IMR-90 (cell line): ENCODE measurements at regions not wholly inside any gene's neighbourhood (a gene's known extent, or its start where the extent isn't known, plus 50 kb on each side); places are given as distances from the start of the nearest gene placed in this dataset.

Experiments
- ATAC-seq: fragments of 200-7000 bp; cut with Tn5 transposase; 2 replicates; pipeline ENCODE4 v1.9.1; 2020; ENCODE audit warnings: low read depth, mild to moderate bottlenecking, moderate library complexity
- BruUV-seq: library from RNA; stranded (reverse); fragments of 400-500 nt; replicated peaks from 2 replicates; lab custom pipeline; 2021; lab: Mats Ljungman, UMichigan
- CTCF ChIA-PET: fragments of 300-600 bp; formaldehyde crosslinking; extraction: SDS; loops from one replicate; lab custom pipeline; 2021; ENCODE audit warnings: antibody characterized with exemption; lab: Yijun Ruan, JAX
- POLR2A ChIA-PET: fragments of 300-600 bp; sonication (Branson Sonifier 250); formaldehyde crosslinking; loops from one replicate; lab custom pipeline; 2022; ENCODE audit warnings: antibody characterized with exemption; ENCODE audit not compliant: unreplicated experiment; lab: Charles Lee
- DNase-seq: peaks from one replicate; pipeline ENCODE4 v3.0.0; 2013
- H2AFZ ChIP-seq: replicated peaks from 2 replicates; pipeline ENCODE3; 2013; ENCODE audit warnings: low read length, mild to moderate bottlenecking; ENCODE audit not compliant: poor library complexity
- H2AK5ac ChIP-seq: 2 replicates; pipeline ENCODE4 v1.6.1; 2013; ENCODE audit warnings: low read depth, low read length, inconsistent platforms
- H2AK9ac ChIP-seq: replicated peaks from 2 replicates; pipeline ENCODE3; 2013; ENCODE audit warnings: mild to moderate bottlenecking, low read depth, low read length, moderate library complexity; ENCODE audit not compliant: poor library complexity
- H2BK120ac ChIP-seq: 2 replicates; pipeline ENCODE4 v1.6.1; 2013; ENCODE audit warnings: low read depth, low read length, inconsistent platforms
- H2BK15ac ChIP-seq: 3 replicates; pipeline ENCODE4 v1.6.1; 2013; ENCODE audit warnings: low read depth, low read length, inconsistent platforms
- H2BK20ac ChIP-seq: 2 replicates; pipeline ENCODE4 v1.6.1; 2013; ENCODE audit warnings: low read depth, mild to moderate bottlenecking, inconsistent platforms, low read length, moderate library complexity
- H2BK5ac ChIP-seq: 2 replicates; pipeline ENCODE4 v1.6.1; 2013; ENCODE audit warnings: mild to moderate bottlenecking, low read depth, low read length, inconsistent platforms; ENCODE audit not compliant: poor library complexity, severe bottlenecking
- H3K14ac ChIP-seq: replicated peaks from 2 replicates; pipeline ENCODE4 v1.6.1; 2013; ENCODE audit warnings: low read depth, low read length, inconsistent platforms
- H3K18ac ChIP-seq: 2 replicates; pipeline ENCODE4 v1.6.1; 2013; ENCODE audit warnings: low read depth, low read length, control low read depth
- H3K23ac ChIP-seq: 2 replicates; pipeline ENCODE4 v1.6.1; 2013; ENCODE audit warnings: low read depth, low read length, inconsistent platforms
- H3K27ac ChIP-seq: 2 replicates; pipeline ENCODE4 v1.5.1; 2013; ENCODE audit warnings: mild to moderate bottlenecking, control low read depth, low read length; ENCODE audit not compliant: insufficient read depth
- H3K27me3 ChIP-seq: 2 replicates; pipeline ENCODE4 v1.6.1; 2013; ENCODE audit warnings: low read length; ENCODE audit not compliant: control insufficient read depth, insufficient read depth
- H3K36me3 ChIP-seq: 2 replicates; pipeline ENCODE4 v1.6.1; 2013; ENCODE audit warnings: low read length, mixed read lengths; ENCODE audit not compliant: control insufficient read depth, insufficient read depth
- H3K4ac ChIP-seq: 2 replicates; pipeline ENCODE4 v1.6.1; 2013; ENCODE audit warnings: low read depth, low read length, inconsistent platforms
- H3K4me1 ChIP-seq: 2 replicates; pipeline ENCODE4 v1.6.1; 2013; ENCODE audit warnings: low read length, mixed read lengths; ENCODE audit not compliant: control insufficient read depth, insufficient read depth
- H3K4me2 ChIP-seq: 2 replicates; pipeline ENCODE4 v1.6.1; 2013; ENCODE audit warnings: low read depth, mild to moderate bottlenecking, control low read depth, low read length, moderate library complexity
- H3K4me3 ChIP-seq: 2 replicates; pipeline ENCODE4 v1.5.1; 2013; ENCODE audit warnings: low read depth, mild to moderate bottlenecking, control low read depth, low read length, moderate library complexity; ENCODE audit not compliant: insufficient read depth
- H3K56ac ChIP-seq: 2 replicates; pipeline ENCODE4 v1.6.1; 2013; ENCODE audit warnings: low read length, inconsistent platforms; ENCODE audit not compliant: insufficient read depth; ENCODE audit errors: extremely low read depth
- H3K79me1 ChIP-seq, 2 experiments: 2 replicates each; pipeline ENCODE4 v1.6.1; 2013; ENCODE audit warnings: low read length in 2 of 2, inconsistent platforms in 1 of 2, low read depth in 1 of 2
- H3K9ac ChIP-seq: 2 replicates; pipeline ENCODE4 v1.6.1; 2013; ENCODE audit warnings: low read depth, low read length, control low read depth
- H3K9me1 ChIP-seq: 2 replicates; pipeline ENCODE4 v1.6.1; 2013; ENCODE audit warnings: low read length, inconsistent platforms; ENCODE audit not compliant: insufficient read depth
- H3K9me3 ChIP-seq: 2 replicates; pipeline ENCODE4 v1.6.1; 2013; ENCODE audit warnings: low read length; ENCODE audit not compliant: control insufficient read depth, insufficient read depth
- H4K20me1 ChIP-seq: 2 replicates; pipeline ENCODE4 v1.6.1; 2013; ENCODE audit warnings: low read length, inconsistent platforms; ENCODE audit not compliant: insufficient read depth
- H4K5ac ChIP-seq: 2 replicates; pipeline ENCODE4 v1.6.1; 2013; ENCODE audit warnings: mild to moderate bottlenecking, low read depth, low read length, control low read depth
- H4K8ac ChIP-seq, 2 experiments: 2 replicates each; pipeline ENCODE4 v1.6.1; 2013; ENCODE audit warnings: low read depth in 2 of 2, low read length in 2 of 2, control low read depth in 1 of 2, inconsistent platforms in 1 of 2
- H4K91ac ChIP-seq: 2 replicates; pipeline ENCODE4 v1.6.1; 2013; ENCODE audit warnings: low read depth, low read length, inconsistent platforms; ENCODE audit not compliant: insufficient read depth
- CHD1 ChIP-seq: IDR thresholded peaks from 2 replicates; pipeline ENCODE4 v1.6.1; 2012; ENCODE audit warnings: low read depth, low read length, improper control_type of control experiment
- ELK1 ChIP-seq: fragments of 150-350 bp; IDR thresholded peaks from 2 replicates; pipeline ENCODE4 v1.6.1; 2016; ENCODE audit warnings: low read depth, mild to moderate bottlenecking, low read length, moderate library complexity, borderline replicate concordance
- FOS ChIP-seq: fragments of 150-350 bp; IDR thresholded peaks from 2 replicates; pipeline ENCODE4 v1.6.1; 2016; ENCODE audit warnings: low read depth, low read length
- MAFK ChIP-seq: IDR thresholded peaks from 2 replicates; pipeline ENCODE4 v1.6.1; 2012; ENCODE audit warnings: low read depth, low read length, improper control_type of control experiment
- MAZ ChIP-seq: IDR thresholded peaks from 2 replicates; pipeline ENCODE4 v1.6.1; 2012; ENCODE audit warnings: low read depth, mild to moderate bottlenecking, low read length, improper control_type of control experiment, moderate library complexity, borderline replicate concordance
- MXI1 ChIP-seq: IDR thresholded peaks from 2 replicates; pipeline ENCODE4 v1.6.1; 2012; ENCODE audit warnings: low read depth, mild to moderate bottlenecking, low read length, moderate library complexity, borderline replicate concordance
- NFE2L2 ChIP-seq: fragments of 150-350 bp; IDR thresholded peaks from 2 replicates; pipeline ENCODE4 v1.6.1; 2016; ENCODE audit warnings: low read depth, mild to moderate bottlenecking, low read length
- POLR2A ChIP-seq: IDR thresholded peaks from 2 replicates; pipeline ENCODE4 v1.6.1; 2012; ENCODE audit warnings: mild to moderate bottlenecking, low read depth, low read length
- RAD21 ChIP-seq: IDR thresholded peaks from 2 replicates; pipeline ENCODE4 v1.6.1; 2012; ENCODE audit warnings: low read length, improper control_type of control experiment
- RCOR1 ChIP-seq: IDR thresholded peaks from 2 replicates; pipeline ENCODE4 v1.6.1; 2012; ENCODE audit warnings: mild to moderate bottlenecking, low read length, improper control_type of control experiment; ENCODE audit not compliant: insufficient replicate concordance
- RFX5 ChIP-seq: IDR thresholded peaks from 2 replicates; pipeline ENCODE4 v1.8.0; 2012; ENCODE audit warnings: low read depth, mild to moderate bottlenecking, low read length, moderate library complexity
- WGBS, 2 experiments: methylation state at CpG; one replicate each; pipeline versions ENCODE4 v1.1.5 to v1.1.7; 2013; ENCODE audit warnings: missing lambda C conversion rate in 2 of 2; ENCODE audit not compliant: insufficient read length in 1 of 2; ENCODE audit errors: extremely low coverage in 2 of 2; 5-methylcytosine and 5-hydroxymethylcytosine counted together
- dilution Hi-C: fragments of 300-500 bp; cut with HindIII; formaldehyde crosslinking; loops from one replicate; pipeline ENCODE4 v1.14.3; 2018; ENCODE audit warnings: low sequenced_read_pairs; ENCODE audit not compliant: unreplicated experiment
- in situ Hi-C: fragments of 300-500 bp; cut with MboI; formaldehyde crosslinking; loops from 3 replicates; pipeline ENCODE4 v1.14.3; 2019; ENCODE audit warnings: low sequenced_read_pairs, inconsistent platforms, mixed read lengths
- intact Hi-C: fragments of 100-400 bp; cut with micrococcal nuclease; formaldehyde crosslinking; loops from 2 replicates; pipeline ENCODE4 v1.10.0; 2022

- dilution Hi-C loops: no loop called here
- POLR2A ChIA-PET: no interaction called here
- Histone ChIP-seq H3K4me2 (no peak overlapping the region), H3K4ac (no peak overlapping the region), H4K8ac (no peak overlapping the region), H3K9me3 (peaks cover 2% of the 10 kb centered on the region; the same call in 1 of the 2 replicates), H2AFZ (no peak overlapping the region), H2BK5ac (no peak overlapping the region), H2AK5ac (no peak overlapping the region), H3K27ac (no peak overlapping the region), H3K9ac (no peak overlapping the region), H2BK20ac (no peak overlapping the region), H3K27me3 (no peaks in the 10 kb centered on the region; the same call in 1 of the 2 replicates), H4K91ac (no peak overlapping the region), H4K20me1 (no peaks in the 10 kb centered on the region), H3K4me3 (no peak overlapping the region), H3K18ac (no peak overlapping the region), H3K36me3 (no peaks in the 10 kb centered on the region), H2BK120ac (no peak overlapping the region), H2BK15ac (no peak overlapping the region), H4K5ac (no peak overlapping the region), H3K4me1 (peaks cover 2% of the 10 kb centered on the region), H3K14ac (no peak overlapping the region), H3K79me1 (no peaks in the 10 kb centered on the region), H3K23ac (no peak overlapping the region), H3K9me1 (no peaks in the 10 kb centered on the region), H2AK9ac (no peak overlapping the region), H3K56ac (no peak overlapping the region)
- DNase-seq (peak; percentile 47), ATAC-seq (peak; percentile 74)
- whole genome bisulfite sequencing, 2 experiments: no CpG with 5 or more reads among the region's 4 CpGs
- CTCF ChIA-PET: interaction anchor here (0.5 to 2.0 kb wide), 3 partner anchors 16 to 116 kb away, joined by 4 to 5 read pairs (median 4); no protein-coding TSS in a partner anchor
- BruUV-seq: no TSS peak
- intact Hi-C loops: no loop called here
- in situ Hi-C loops: no loop called here
- TF ChIP-seq RCOR1 (no peak), POLR2A (no peak), MAZ (no peak), MAFK (no peak), RAD21 (no peak), CHD1 (no peak), RFX5 (no peak), ELK1 (no peak), NFE2L2 (no peak), MXI1 (no peak), FOS (no peak)
Measured at GRCh38 chr10:60662917-60663614, 115.2 kb upstream of the CDK1 start.
